ENCODE measurements at regions not wholly inside any gene's neighbourhood (a gene's known extent, or its start where the extent isn't known, plus 50 kb on each side); places are given as distances from the start of the nearest gene placed in this dataset.

- no peak for TF ChIP-seq ZNF274 (IDR thresholded peaks at IDR 0.05; ENCODE audit: low read depth, low read length)
- no peak for TF ChIP-seq SUZ12 (IDR thresholded peaks at IDR 0.05; ENCODE audit: extremely low read depth, insufficient read depth, insufficient read length)
- TF ChIP-seq YY1 (IDR thresholded peaks at IDR 0.05; ENCODE audit: insufficient read depth, insufficient read length), result no peak
Measured at GRCh38 chr3:150255413-150255812, 152.7 kb upstream of the TSC22D2 start.

All from NT2/D1 (cell line).